HS-5 (cell line): ENCODE measurements at regions not wholly inside any gene's neighbourhood (a gene's known extent, or its start where the extent isn't known, plus 50 kb on each side); places are given as distances from the start of the nearest gene placed in this dataset.
"Not testable (repeated sequence)": the region's sequence is repeated elsewhere in the genome, so short reads cannot be mapped to it uniquely, and the experiment has no call there.

ENCODE experiments used
- DNase-seq: peaks from one replicate; pipeline ENCODE4 v3.0.0-alpha.2; 2012; ENCODE audit warnings: low read depth

DNA sequence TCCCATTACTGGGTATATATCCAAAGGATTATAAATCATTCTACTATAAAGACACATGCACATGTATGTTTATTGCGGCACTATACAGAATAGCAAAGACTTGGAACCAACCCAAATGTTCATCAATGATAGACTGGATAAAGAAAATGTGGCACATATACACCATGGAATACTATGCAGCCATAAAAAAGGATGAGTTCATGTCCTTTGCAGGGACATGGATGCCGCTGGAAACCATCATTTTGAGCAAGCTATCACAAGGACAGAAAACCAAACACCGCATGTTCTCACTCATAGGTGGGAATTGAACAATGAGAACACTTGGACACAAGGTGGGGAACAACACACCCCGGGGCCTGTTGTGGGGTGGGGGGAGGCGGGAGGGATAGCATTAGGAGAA, 57.0 kb upstream of the NEUROD1 start:
- not testable (repeated sequence) for DNase-seq

- DNase-seq = no peak
Observed at GRCh38 chr2:181738074-181738473, 57.8 kb upstream of the NEUROD1 start.

- no peak for DNase-seq
Observed at GRCh38 chr2:181738563-181738962, 58.2 kb upstream of the NEUROD1 start.

- DNase-seq = peak; percentile 38
Observed at GRCh38 chr2:181741756-181742155, 61.4 kb upstream of the NEUROD1 start.

GRCh38 chr2:181742361-181742760, 62.0 kb upstream of the NEUROD1 start:
- DNase-seq = no peak

DNA sequence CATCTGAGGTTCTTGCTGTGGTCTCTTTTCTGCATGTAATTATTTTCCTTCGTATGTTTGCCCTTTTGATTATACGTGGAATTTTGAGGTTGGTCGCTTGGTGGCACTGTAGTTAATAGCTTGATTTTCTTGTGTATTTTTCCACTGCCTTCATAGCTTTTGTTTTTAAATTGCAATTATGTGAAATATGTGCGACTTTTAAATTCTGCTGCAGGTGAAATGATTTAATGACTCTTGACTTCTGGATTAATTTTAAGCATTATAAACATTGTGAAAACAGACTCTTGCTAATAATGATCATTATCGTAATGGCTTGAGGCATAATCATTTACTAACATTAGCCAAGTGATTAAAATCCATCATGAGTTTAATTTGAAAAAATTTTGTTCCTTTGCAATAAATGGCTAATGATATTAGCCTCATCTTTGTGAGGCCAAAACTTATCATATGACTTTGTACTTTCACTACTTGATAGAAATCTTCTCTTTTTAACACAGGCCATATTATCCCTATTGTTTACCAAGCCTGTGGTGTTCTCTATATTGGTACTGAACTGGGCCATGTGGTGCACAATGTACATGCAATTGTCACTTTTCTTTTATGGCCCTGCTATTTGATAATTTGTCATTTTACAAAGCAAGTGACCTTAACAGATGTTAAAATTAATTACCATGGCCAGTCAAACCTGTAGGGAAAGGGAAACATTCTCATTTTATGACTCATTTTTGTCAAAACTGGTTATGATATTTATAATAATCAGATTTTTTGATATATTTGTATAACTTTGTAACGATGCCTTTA, 62.8 kb upstream of the NEUROD1 start:
- DNase-seq = peak; percentile 57

DNA sequence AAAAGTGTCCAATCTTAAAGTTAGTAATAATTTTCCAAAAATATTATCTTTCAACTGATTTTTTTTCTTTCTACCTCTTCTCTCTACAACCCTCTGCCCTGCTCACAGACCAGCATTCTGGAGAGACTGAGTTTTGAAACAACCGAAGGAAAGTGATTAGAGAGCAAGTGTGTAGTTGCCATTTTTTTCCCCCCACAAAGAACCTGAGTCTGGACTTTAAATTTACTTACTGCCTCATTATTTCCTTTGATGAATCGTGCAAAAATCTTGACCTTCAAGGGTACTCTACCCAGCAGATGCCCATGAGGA, 63.4 kb upstream of the NEUROD1 start:
- DNase-seq = no peak

DNA sequence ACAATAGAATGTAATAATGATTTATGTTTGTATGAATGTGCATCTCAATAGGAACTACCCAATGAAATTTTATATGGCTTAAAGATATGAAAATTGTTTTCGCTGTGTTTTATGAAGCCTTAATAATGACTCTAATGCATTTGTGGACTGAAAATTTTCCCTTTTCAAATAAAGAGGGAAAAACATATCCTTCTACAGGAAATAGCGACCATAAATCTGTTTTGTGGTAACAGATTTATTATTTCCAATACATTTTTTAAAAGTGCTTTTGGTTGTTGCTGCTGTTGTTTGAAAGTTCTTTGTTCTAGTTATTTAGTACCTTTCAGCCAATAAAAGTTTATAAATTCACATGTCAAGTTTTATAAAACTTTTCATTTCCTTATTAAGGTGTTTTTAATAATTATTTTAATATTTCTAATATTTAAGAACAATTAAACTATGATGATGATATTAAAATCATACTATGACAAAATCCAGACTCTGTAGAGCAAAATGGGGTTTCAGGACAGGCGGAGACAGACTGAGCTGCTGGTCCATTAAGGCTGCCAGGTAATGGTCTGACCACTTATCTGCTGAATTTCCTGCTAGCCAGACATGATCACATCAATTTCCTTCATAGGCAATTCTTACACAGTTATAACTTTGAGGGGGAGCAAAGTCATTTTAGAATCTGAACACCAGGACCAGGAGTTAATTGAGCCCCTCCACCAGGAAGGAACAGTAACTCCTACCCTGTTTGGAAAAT, 65.7 kb upstream of the NEUROD1 start:
- no peak for DNase-seq

DNA sequence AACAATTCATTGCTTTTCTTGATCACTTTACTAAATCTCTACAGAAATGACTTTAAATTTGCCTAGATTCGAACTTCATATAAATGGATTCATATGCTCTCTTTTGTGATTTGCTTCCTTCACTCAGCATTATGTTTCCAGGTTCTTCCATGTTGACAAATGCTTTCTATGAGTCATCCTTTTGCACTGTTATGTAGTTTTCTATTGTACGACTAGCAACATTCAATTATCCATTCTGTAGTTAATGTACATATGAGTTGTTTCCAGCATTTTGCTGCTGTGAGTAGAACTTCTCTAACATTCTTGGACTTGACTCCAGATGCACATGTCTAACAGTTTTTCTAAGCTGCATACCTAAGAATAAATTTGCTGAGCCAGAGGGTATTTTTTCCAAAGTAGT, 66.5 kb upstream of the NEUROD1 start:
- DNase-seq = no peak

DNA sequence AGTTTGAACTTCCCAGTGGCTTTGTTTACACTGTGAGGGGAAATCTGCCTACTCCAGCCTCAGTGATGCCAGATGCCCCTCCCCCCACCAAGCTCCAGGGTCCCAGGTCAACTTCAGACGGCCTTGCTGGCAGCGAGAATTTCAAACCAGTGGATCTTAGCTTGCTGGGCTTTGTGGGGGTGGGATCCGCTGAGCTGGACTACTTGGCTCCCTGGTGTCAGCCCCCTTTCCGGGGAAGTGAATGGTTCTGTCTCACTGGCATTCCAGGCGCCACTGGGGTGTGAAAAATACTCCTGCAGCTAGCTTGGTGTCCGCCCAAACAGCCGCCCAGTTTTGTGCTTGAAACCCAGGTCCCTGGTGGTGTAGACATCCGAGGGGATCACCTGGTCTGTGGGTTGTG, 70.0 kb upstream of the NEUROD1 start:
- DNase-seq = no peak

GRCh38 chr2:181751266-181752030, 71.1 kb upstream of the NEUROD1 start:
- no peak for DNase-seq

DNA sequence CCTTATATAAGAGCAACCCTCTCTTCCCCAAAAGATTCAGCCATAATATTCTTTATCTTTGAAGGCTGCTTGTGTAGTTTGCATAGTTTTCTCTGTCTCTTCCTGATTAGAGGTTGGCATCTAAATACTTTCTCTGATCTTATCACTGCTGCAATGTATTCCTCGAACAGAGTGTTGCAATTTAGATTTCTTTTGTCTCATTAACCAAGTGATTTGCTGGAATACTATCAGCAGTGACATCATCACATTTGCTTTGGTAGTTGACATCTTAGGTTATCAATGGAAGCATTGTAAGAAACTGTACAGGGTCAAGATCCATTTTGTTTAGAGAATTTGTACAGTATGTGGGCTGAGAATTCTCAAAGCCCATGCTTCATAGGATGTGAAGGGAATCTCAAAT, 72.0 kb upstream of the NEUROD1 start:
- DNase-seq = no peak

DNA sequence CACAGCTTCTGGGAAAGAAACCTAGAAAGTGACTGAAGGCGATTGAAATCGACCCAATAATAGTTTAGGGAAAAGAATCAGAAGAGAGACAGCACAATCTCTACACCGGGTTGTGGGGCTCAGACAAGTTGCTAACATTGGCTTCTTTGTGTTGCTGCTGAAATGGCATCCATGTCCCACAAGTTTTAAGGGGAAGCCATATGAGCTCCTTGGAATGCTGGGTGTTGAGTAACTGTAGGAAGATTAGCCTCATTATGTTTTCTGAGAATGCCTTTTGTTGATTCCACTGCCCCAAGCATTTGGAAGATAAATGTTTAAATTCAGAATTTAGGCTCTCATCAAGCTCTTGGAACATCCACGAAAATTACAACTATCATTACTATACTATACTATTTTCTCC, 73.4 kb upstream of the NEUROD1 start:
- no peak for DNase-seq

- no peak for DNase-seq
Observed at GRCh38 chr2:181754105-181754504, 73.8 kb upstream of the NEUROD1 start.

GRCh38 chr2:181755181-181755580, 74.9 kb upstream of the NEUROD1 start:
- DNase-seq = no peak

DNA sequence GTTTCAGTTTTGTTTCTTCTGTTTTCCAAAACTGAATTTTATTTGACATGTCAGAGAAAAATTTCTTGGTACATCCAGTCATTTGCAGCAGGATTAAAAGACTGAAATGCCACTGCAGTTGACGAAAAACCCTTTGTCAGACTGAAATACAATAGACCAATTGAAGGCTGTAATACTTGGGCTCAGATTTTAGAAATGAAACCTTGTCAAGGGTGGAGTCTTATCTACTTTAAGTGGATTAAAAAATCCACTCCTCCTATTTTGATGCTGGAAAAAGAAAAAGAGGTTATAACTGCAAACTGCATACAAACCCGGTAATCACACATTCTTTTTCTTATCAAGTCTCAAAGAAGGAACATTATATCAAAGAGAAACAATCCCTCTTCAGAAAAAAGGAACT, 80.2 kb upstream of the NEUROD1 start:
- DNase-seq = no peak

DNA sequence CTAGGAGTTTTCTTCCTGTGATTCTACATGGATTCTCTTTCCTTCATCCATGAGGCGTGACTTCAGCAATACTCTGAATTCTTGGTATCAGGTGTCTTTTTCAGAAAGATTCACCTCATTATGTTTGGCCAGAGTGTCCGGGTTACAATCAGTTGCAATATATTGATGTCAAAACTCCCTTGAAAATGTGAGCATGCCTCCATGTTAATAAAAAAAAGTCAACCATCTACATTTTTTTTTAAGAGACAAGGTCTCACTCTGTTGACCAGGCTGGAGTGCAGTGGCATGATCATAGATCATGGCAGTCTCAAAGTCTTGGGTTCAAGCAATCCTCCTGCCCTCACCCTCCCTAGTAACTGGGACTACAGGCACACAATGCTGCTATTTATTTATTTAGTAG, 80.9 kb upstream of the NEUROD1 start:
- no peak for DNase-seq

DNA sequence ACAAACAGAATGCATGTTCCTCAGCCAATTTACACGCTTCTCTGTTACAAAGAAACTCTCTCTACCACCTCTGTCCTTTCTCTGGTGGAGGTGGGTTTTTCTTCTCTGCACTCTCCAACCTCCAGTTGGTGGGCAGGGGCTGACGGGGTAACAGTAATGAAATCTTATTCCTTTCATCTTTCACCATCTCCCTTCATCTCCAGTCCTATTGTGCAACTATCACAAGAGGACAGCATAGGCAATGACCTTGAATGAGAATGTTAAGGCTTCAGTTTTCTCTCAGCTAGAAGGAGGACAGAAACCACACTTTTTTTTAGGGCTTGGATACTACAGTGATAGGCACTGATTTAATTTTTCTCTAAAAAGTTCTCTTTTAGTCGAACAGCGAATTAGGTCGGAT, 81.7 kb upstream of the NEUROD1 start:
- no peak for DNase-seq

DNA sequence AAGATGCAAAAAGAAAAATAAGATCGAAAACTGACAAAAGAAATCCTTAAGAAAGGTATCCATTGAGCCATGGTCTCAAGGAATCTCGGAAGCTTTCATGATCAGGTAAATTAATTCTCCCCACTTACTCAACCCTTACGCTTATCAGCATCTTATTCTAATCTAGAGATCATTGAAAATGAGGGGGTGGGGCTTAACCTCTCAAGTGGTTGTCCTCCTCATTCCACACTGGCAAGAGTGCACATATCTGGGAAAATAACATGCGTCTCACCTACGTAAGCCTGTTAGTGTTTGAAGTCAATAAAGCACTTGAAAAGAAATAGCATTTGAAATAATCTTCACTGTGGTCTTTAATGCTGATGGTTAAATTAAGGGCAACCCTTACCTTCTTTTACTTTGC, 82.5 kb upstream of the NEUROD1 start:
- DNase-seq = no peak

DNA sequence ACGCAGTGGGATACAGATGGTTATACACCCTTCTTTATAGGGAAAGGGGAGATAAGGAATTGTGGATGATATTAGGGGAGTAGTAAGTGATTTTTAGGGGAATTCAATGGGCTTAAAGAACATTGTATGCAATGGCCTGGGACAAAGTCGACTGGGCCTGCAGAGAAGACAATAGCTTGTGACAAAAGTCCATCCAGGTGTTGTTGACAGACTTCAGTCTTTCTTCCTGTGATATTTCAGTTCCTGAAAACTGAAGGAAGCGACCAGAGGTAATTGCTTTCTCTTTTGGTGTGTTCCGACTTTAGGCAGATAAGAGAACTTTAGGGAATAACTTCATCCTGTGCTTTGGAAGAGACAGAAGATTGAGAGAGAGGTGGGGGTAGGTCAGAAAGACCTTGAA, 83.1 kb upstream of the NEUROD1 start:
- no peak for DNase-seq

DNA sequence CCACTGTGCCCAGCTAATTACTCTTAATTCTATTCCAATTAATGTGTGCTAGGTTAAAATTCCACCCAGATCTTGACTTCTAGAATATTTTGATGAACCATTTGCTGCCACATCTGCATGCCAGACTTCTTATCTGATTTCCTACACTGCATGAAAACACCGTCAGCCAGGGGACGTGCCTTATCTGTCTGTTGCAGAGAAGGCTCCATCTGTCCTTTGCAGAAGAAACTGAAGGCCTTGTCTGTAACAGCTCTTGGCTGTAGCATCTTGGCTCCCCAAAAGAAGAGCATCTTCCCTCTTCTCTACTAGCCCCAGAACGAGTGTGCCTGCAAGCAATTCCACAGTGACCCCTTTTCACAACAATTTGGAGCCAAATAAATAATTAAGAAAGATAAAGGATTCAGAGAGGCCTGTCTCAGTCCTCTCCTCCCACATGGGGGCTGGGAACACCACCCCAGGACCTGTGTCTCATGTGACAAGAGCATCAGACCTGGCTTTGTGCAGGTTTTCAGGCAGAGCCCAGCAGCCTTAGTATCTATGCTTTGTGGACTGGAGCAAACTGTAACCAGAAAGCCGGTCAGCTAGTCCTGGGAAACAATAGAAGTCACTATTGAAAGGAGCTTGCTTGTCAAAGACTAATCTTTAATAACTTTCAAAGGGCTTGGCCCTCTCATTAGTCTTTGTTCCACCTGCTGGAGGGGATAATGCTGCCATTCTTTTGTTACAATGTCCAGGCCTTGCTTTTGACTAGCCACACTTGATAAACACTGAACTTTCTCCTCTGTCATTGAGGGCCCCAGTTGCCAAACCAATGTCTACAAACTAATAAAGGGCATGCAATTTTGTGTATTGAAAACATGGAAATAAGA, 84.0 kb upstream of the NEUROD1 start:
- no peak for DNase-seq

DNA sequence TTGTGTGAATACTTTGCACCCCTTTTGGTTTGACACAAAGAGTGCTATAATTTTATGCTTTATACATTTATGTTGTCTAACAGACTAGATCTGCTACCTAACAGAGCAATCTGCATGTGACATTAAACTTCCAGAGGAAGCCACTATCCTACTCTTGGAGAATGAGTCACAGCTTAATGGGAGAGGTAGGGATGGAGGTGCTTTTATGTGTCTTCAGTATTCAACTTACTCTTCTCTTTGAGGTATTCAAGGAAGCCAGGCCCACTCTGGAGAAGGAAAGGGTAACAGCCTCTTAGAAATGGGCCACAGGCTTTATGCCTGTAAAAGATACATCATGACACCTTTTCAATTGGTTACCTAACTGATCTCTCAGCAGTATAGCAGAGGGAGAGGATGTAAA, 85.8 kb upstream of the NEUROD1 start:
- no peak for DNase-seq
